ENCODE measurements at regions not wholly inside any gene's neighbourhood (a gene's known extent, or its start where the extent isn't known, plus 50 kb on each side); places are given as distances from the start of the nearest gene placed in this dataset.

DNA sequence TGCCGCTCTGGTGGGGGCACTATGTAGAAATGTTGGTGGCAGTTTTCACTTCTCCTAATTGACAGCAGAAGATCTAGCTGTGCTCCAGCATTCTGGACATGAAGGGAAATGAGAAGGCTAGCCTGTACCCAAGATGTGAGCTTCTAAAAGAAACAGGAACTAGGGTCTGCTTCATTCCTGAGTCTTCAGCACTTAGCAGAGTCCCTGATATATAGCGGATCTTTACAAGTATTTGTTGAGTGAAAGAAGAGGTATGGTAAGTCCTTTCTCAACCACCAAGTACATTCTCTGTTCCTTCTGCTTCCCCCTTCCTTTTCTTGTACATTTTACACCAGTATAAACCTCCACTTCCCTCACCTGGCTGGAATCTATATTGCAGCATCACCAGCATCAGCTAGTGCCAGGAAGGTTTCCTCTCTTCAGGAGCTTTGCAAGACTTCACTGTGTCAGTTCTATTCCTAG is 408.3 kb upstream of the CADM1 start:
- no peaks in the 10 kb centered on the region for H3K9me3 ChIP-seq (ENCODE audit: control insufficient read depth in 2 of 2, insufficient read depth in 1 of 2, low read depth in 1 of 2, low read length in 1 of 2)
- 92% methylated on average over 2 of the region's 2 CpGs for WGBS, 2 donors
- no peaks in the 10 kb centered on the region for H3K27me3 ChIP-seq (ENCODE audit: control insufficient read depth in 1 of 2, insufficient read depth in 2 of 2, low read length in 2 of 2)
- no peaks in the 10 kb centered on the region for H3K4me1 ChIP-seq (ENCODE audit: control insufficient read depth in 2 of 2, insufficient read depth in 2 of 2, low read length in 1 of 2)
- H3K27ac ChIP-seq (ENCODE audit: low read depth in 2 of 2, low read length in 1 of 2) = no peak overlapping the region
- H3K36me3 ChIP-seq (ENCODE audit: control insufficient read depth in 2 of 2, insufficient read depth in 2 of 2, low read length in 1 of 2) = no peaks in the 10 kb centered on the region
- no peak overlapping the region for H3K4me3 ChIP-seq (ENCODE audit: low read depth in 1 of 2, low read length in 2 of 2)

DNA sequence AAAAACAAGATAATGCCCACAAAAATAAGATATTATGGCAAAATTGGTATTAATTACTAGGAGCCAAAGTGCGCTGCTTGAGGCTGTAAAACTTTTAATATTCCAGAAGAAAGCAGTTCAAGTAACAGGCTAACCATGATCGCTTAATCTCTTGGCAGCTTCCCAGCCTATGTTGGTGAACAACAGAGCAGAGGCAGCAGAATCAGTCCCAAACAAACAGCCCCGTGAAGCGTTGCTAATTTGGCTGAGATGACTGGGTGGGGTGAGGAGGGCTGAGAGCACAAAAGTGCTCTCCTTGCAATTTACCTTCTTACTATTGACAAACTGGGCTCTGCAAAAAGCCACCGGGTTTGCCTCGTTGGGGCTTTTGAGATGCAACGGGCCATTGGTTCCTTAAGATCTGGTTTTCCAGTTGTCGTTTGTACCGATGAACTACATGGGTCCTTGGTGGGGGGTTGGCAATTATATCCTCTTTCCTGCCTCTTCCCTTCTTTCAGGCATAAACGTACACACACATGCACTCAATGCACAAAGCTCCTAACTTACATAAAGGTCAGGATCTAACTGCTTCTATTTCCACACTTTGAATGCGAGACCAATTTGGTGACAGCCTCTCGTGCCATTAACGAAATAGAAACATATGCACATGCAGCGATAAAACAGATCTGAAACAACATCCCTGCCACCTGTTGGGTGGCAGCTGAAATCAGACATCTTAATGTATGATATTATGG is 407.6 kb upstream of the CADM1 start:
- Histone ChIP-seq H3K36me3 (ENCODE audit: control insufficient read depth in 2 of 2, insufficient read depth in 2 of 2, low read length in 1 of 2) (no peaks in the 10 kb centered on the region), H3K27ac (ENCODE audit: low read depth in 2 of 2, low read length in 1 of 2) (no peak overlapping the region), H3K4me1 (ENCODE audit: control insufficient read depth in 2 of 2, insufficient read depth in 2 of 2, low read length in 1 of 2) (no peaks in the 10 kb centered on the region), H3K4me3 (ENCODE audit: low read depth in 1 of 2, low read length in 2 of 2) (no peak overlapping the region), H3K9me3 (ENCODE audit: control insufficient read depth in 2 of 2, insufficient read depth in 1 of 2, low read depth in 1 of 2, low read length in 1 of 2) (no peaks in the 10 kb centered on the region), H3K27me3 (ENCODE audit: control insufficient read depth in 1 of 2, insufficient read depth in 2 of 2, low read length in 2 of 2) (no peaks in the 10 kb centered on the region)
- WGBS, 2 donors = 64 to 65% methylated on average over 14 of the region's 14 CpGs

DNA sequence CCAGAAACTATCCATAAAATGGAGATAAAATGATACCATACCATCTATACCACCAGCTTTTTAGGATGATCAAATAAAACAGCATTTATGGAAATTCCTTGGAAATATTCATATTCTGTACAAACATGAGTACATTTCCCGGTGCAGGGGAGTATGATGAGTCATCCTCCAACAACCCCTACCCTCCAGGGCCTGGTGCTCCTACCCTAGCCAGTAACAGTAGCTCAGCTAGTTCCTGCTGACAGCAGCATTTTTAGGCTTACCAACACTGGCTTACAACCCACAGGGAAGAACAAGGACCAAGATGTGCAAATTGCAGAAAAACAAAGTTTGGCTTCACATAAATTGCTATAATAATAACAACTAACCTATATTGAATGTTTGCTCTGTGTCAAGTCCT is 406.2 kb upstream of the CADM1 start:
- H3K27ac ChIP-seq (ENCODE audit: low read depth in 2 of 2, low read length in 1 of 2) = no peak overlapping the region
- 50 to 57% methylated on average over 1 of the region's 1 CpG for WGBS, 2 donors
- H3K4me1 ChIP-seq (ENCODE audit: control insufficient read depth in 2 of 2, insufficient read depth in 2 of 2, low read length in 1 of 2) = no peaks in the 10 kb centered on the region
- no peaks in the 10 kb centered on the region for H3K36me3 ChIP-seq (ENCODE audit: control insufficient read depth in 2 of 2, insufficient read depth in 2 of 2, low read length in 1 of 2)
- no peaks in the 10 kb centered on the region for H3K9me3 ChIP-seq (ENCODE audit: control insufficient read depth in 2 of 2, insufficient read depth in 1 of 2, low read depth in 1 of 2, low read length in 1 of 2)
- H3K4me3 ChIP-seq (ENCODE audit: low read depth in 1 of 2, low read length in 2 of 2) = no peak overlapping the region
- no peaks in the 10 kb centered on the region for H3K27me3 ChIP-seq (ENCODE audit: control insufficient read depth in 1 of 2, insufficient read depth in 2 of 2, low read length in 2 of 2)

- no peaks in the 10 kb centered on the region for H3K27me3 ChIP-seq (ENCODE audit: control insufficient read depth in 1 of 2, insufficient read depth in 2 of 2, low read length in 2 of 2)
- H3K36me3 ChIP-seq (ENCODE audit: control insufficient read depth in 2 of 2, insufficient read depth in 2 of 2, low read length in 1 of 2) = no peaks in the 10 kb centered on the region
- H3K4me3 ChIP-seq (ENCODE audit: low read depth in 1 of 2, low read length in 2 of 2) = no peak overlapping the region
- H3K27ac ChIP-seq (ENCODE audit: low read depth in 2 of 2, low read length in 1 of 2) = no peak overlapping the region
- no peaks in the 10 kb centered on the region for H3K4me1 ChIP-seq (ENCODE audit: control insufficient read depth in 2 of 2, insufficient read depth in 2 of 2, low read length in 1 of 2)
- 72 to 80% methylated on average over 3 of the region's 3 CpGs for WGBS, 2 donors
- peaks cover 0 to 3% of the 10 kb centered on the region in 2 donors for H3K9me3 ChIP-seq (ENCODE audit: control insufficient read depth in 2 of 2, insufficient read depth in 1 of 2, low read depth in 1 of 2, low read length in 1 of 2)
Observed at GRCh38 chr11:115906171-115906570, 402.0 kb upstream of the CADM1 start.

DNA sequence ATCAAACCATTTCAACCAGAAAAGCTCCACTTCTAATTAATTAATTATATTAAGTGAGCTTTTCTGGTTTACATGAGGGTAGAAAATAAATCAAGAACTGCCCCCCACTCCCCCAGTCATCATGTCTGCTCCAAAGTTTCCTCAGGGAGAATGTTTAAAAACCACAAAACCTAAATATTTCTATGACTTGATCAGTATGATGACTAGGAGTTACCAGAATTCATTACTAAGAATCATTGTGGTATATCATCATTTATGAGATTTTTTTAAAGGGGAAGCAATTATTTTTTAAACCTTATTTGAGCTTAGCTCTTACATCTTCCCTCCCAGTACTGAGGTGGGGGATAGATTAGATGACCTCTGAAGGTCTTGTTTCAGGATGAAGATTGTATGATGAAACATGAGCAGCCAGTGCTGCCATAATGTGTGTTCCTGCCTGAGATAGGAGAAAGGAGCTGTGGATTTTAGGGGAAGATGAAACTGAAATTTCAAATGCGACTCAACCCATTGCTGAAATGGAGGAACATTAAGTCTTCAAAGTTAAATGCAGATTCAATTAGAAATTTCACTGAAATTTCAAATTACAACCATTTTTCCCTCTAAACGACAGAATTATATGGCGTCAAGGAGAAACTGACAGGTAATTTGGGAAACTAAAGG is 401.3 kb upstream of the CADM1 start:
- no peak overlapping the region for H3K4me3 ChIP-seq (ENCODE audit: low read depth in 1 of 2, low read length in 2 of 2)
- peaks cover 0 to 3% of the 10 kb centered on the region in 2 donors for H3K9me3 ChIP-seq (ENCODE audit: control insufficient read depth in 2 of 2, insufficient read depth in 1 of 2, low read depth in 1 of 2, low read length in 1 of 2)
- H3K36me3 ChIP-seq (ENCODE audit: control insufficient read depth in 2 of 2, insufficient read depth in 2 of 2, low read length in 1 of 2) = no peaks in the 10 kb centered on the region
- H3K4me1 ChIP-seq (ENCODE audit: control insufficient read depth in 2 of 2, insufficient read depth in 2 of 2, low read length in 1 of 2) = no peaks in the 10 kb centered on the region
- 53 to 57% methylated on average over 3 of the region's 3 CpGs for WGBS, 2 donors
- no peaks in the 10 kb centered on the region for H3K27me3 ChIP-seq (ENCODE audit: control insufficient read depth in 1 of 2, insufficient read depth in 2 of 2, low read length in 2 of 2)
- no peak overlapping the region for H3K27ac ChIP-seq (ENCODE audit: low read depth in 2 of 2, low read length in 1 of 2)

DNA sequence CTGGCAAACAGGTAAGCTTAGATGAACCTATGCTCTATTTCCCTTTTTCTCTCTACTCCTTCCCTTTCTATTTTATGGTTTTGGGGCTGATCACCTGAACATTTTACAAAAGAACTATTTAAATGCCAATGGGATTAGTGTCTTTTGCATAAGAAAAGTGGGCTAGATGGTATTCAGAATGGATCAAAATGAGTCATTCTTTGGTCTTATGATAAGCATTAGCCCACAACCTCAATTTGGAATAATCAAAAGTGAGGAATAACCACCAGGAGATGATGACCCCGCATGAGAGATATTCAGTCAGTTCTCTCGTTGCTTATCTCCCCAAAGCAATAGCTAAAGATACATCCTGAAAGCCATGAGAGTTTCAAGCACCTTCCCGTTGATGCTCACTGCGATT is 399.0 kb upstream of the CADM1 start:
- Histone ChIP-seq H3K4me3 (ENCODE audit: low read depth in 1 of 2, low read length in 2 of 2) (no peak overlapping the region), H3K27me3 (ENCODE audit: control insufficient read depth in 1 of 2, insufficient read depth in 2 of 2, low read length in 2 of 2) (no peaks in the 10 kb centered on the region), H3K4me1 (ENCODE audit: control insufficient read depth in 2 of 2, insufficient read depth in 2 of 2, low read length in 1 of 2) (no peaks in the 10 kb centered on the region), H3K9me3 (ENCODE audit: control insufficient read depth in 2 of 2, insufficient read depth in 1 of 2, low read depth in 1 of 2, low read length in 1 of 2) (peaks cover 0 to 3% of the 10 kb centered on the region in 2 donors), H3K27ac (ENCODE audit: low read depth in 2 of 2, low read length in 1 of 2) (no peak overlapping the region), H3K36me3 (ENCODE audit: control insufficient read depth in 2 of 2, insufficient read depth in 2 of 2, low read length in 1 of 2) (no peaks in the 10 kb centered on the region)
- WGBS, 2 donors = 87 to 91% methylated on average over 4 of the region's 4 CpGs

- Histone ChIP-seq H3K27me3 (ENCODE audit: control insufficient read depth in 1 of 2, insufficient read depth in 2 of 2, low read length in 2 of 2) (no peaks in the 10 kb centered on the region), H3K9me3 (ENCODE audit: control insufficient read depth in 2 of 2, insufficient read depth in 1 of 2, low read depth in 1 of 2, low read length in 1 of 2) (peaks cover 0 to 3% of the 10 kb centered on the region in 2 donors), H3K36me3 (ENCODE audit: control insufficient read depth in 2 of 2, insufficient read depth in 2 of 2, low read length in 1 of 2) (no peaks in the 10 kb centered on the region), H3K27ac (ENCODE audit: low read depth in 2 of 2, low read length in 1 of 2) (no peak overlapping the region), H3K4me1 (ENCODE audit: control insufficient read depth in 2 of 2, insufficient read depth in 2 of 2, low read length in 1 of 2) (no peaks in the 10 kb centered on the region), H3K4me3 (ENCODE audit: low read depth in 1 of 2, low read length in 2 of 2) (no peak overlapping the region)
Observed at GRCh38 chr11:115901069-115901468, 396.9 kb upstream of the CADM1 start.

DNA sequence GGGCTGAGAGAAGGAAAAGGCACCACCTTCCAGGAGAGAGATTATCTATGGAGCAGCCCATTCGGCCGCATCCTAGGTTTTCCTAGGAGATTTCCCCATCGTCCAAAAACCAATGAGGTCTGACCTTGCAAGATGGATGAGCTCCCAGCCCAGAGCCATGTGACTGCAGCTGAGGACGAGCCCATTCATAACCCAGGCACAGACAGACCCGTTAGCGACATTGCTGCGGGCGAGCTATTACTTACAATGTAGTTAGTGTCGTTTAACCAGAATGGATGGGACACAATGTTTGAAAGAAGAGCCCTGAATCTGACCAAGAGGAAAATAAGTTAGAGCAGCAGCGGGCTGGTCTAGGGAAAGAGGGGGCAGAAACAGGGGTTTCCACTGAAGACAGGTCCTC is 395.9 kb upstream of the CADM1 start:
- Histone ChIP-seq H3K4me3 (ENCODE audit: low read depth in 1 of 2, low read length in 2 of 2) (no peak overlapping the region), H3K4me1 (ENCODE audit: control insufficient read depth in 2 of 2, insufficient read depth in 2 of 2, low read length in 1 of 2) (no peaks in the 10 kb centered on the region), H3K27ac (ENCODE audit: low read depth in 2 of 2, low read length in 1 of 2) (no peak overlapping the region), H3K9me3 (ENCODE audit: control insufficient read depth in 2 of 2, insufficient read depth in 1 of 2, low read depth in 1 of 2, low read length in 1 of 2) (peaks cover 0 to 3% of the 10 kb centered on the region in 2 donors), H3K36me3 (ENCODE audit: control insufficient read depth in 2 of 2, insufficient read depth in 2 of 2, low read length in 1 of 2) (no peaks in the 10 kb centered on the region), H3K27me3 (ENCODE audit: control insufficient read depth in 1 of 2, insufficient read depth in 2 of 2, low read length in 2 of 2) (no peaks in the 10 kb centered on the region)
- WGBS, 2 donors = 86 to 88% methylated on average over 10 of the region's 10 CpGs

DNA sequence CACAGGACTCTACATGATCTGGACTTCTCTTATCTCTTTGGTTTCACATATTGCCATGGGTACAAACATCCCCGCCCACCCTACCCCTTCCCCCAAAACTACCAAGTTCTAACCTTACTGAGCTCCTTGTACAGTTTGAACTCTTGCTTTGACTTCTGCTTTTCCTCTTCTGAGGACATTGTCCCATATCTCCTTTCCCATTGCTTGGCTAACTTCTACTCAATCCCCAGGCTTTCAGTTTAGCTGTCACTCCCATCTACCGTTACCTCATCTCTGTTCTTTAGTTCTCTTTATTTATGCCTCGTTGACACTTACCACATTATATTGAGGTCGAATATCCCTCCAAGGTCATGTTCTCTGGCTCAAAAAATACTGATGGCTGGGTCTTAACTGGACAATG is 393.5 kb upstream of the CADM1 start:
- WGBS, 2 donors = 36 to 59% methylated on average over 4 of the region's 4 CpGs
- no peak overlapping the region for H3K27ac ChIP-seq (ENCODE audit: low read depth in 2 of 2, low read length in 1 of 2)
- H3K27me3 ChIP-seq (ENCODE audit: control insufficient read depth in 1 of 2, insufficient read depth in 2 of 2, low read length in 2 of 2) = no peaks in the 10 kb centered on the region
- peaks cover 0 to under 1% of the 10 kb centered on the region in 2 donors for H3K9me3 ChIP-seq (ENCODE audit: control insufficient read depth in 2 of 2, insufficient read depth in 1 of 2, low read depth in 1 of 2, low read length in 1 of 2)
- H3K36me3 ChIP-seq (ENCODE audit: control insufficient read depth in 2 of 2, insufficient read depth in 2 of 2, low read length in 1 of 2) = no peaks in the 10 kb centered on the region
- H3K4me1 ChIP-seq (ENCODE audit: control insufficient read depth in 2 of 2, insufficient read depth in 2 of 2, low read length in 1 of 2) = no peaks in the 10 kb centered on the region
- no peak overlapping the region for H3K4me3 ChIP-seq (ENCODE audit: low read depth in 1 of 2, low read length in 2 of 2)

- Histone ChIP-seq H3K27me3 (ENCODE audit: control insufficient read depth in 1 of 2, insufficient read depth in 2 of 2, low read length in 2 of 2) (no peaks in the 10 kb centered on the region), H3K27ac (ENCODE audit: low read depth in 2 of 2, low read length in 1 of 2) (no peak overlapping the region), H3K36me3 (ENCODE audit: control insufficient read depth in 2 of 2, insufficient read depth in 2 of 2, low read length in 1 of 2) (no peaks in the 10 kb centered on the region), H3K4me1 (ENCODE audit: control insufficient read depth in 2 of 2, insufficient read depth in 2 of 2, low read length in 1 of 2) (no peaks in the 10 kb centered on the region), H3K9me3 (ENCODE audit: control insufficient read depth in 2 of 2, insufficient read depth in 1 of 2, low read depth in 1 of 2, low read length in 1 of 2) (no peaks in the 10 kb centered on the region), H3K4me3 (ENCODE audit: low read depth in 1 of 2, low read length in 2 of 2) (no peak overlapping the region)
- 84 to 89% methylated on average over 2 of the region's 2 CpGs for WGBS, 2 donors
Observed at GRCh38 chr11:115896084-115896483, 391.9 kb upstream of the CADM1 start.
